22Rv1 (cell line): ENCODE measurements at regions not wholly inside any gene's neighbourhood (a gene's known extent, or its start where the extent isn't known, plus 50 kb on each side); places are given as distances from the start of the nearest gene placed in this dataset.

ENCODE experiments used
- H3K27ac ChIP-seq: fragments of 450-650 bp; 2 replicates; pipeline ENCODE4 v1.5.1; 2017
- CTCF ChIP-seq: fragments of 450-650 bp; IDR thresholded peaks from 2 replicates; pipeline ENCODE4 v1.5.1; 2017; ENCODE audit warnings: mild to moderate bottlenecking
- ZFX ChIP-seq: fragments of 450-650 bp; IDR thresholded peaks from 2 replicates; pipeline ENCODE4 v1.6.1; 2017; ENCODE audit warnings: antibody characterized with exemption, borderline replicate concordance

DNA sequence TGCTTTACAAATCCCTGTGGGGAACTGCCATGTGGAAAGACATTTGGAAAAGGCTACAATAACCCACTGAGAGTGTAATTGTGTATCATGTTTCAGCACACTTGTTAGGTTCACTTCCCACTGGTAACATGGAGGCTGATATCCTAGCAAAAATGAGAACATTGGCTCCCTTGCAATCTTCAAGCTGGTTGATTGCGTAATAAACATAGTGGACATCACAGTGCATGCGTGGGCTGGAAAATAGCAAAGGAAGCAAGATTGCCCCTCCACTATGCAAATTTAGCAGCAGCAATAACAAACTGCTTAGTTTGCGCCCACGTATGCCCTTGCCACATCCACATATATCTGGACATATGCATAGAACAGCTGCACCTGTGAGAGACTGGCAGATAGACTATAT lies 410.2 kb downstream of the MEI4 start:
- TF ChIP-seq ZFX (no peak), CTCF (no peak)
- no peak overlapping the region for H3K27ac ChIP-seq

- TF ChIP-seq ZFX (no peak), CTCF (no peak)
- H3K27ac ChIP-seq: no peak overlapping the region
Observed at GRCh38 chr6:78076371-78076770, 423.5 kb downstream of the MEI4 start.

DNA sequence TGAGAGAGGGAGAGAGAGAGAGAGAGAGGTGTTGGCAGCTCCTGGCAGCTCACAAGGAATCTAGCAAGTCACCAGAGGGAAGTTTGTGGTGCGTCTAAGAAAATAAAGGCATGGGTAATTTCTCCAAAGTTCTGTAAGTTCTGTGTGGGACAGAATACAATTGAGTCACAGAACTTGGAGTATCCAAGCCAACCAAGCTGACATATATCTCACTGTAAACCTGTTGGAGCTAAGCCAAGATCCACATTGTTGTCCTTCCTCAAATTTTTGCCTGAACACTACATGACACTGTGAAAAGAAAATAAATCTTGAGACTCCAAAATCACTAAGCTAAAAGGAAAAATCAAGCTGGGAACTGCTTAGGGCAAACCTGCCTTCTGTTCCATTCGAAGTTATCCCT lies 436.7 kb downstream of the MEI4 start:
- no peak for TF ChIP-seq CTCF
- TF ChIP-seq ZFX: no peak
- H3K27ac ChIP-seq: no peak overlapping the region

GRCh38 chr6:78093906-78094305 lies 441.1 kb downstream of the MEI4 start:
- no peak overlapping the region for H3K27ac ChIP-seq
- TF ChIP-seq CTCF (no peak), ZFX (no peak)

DNA sequence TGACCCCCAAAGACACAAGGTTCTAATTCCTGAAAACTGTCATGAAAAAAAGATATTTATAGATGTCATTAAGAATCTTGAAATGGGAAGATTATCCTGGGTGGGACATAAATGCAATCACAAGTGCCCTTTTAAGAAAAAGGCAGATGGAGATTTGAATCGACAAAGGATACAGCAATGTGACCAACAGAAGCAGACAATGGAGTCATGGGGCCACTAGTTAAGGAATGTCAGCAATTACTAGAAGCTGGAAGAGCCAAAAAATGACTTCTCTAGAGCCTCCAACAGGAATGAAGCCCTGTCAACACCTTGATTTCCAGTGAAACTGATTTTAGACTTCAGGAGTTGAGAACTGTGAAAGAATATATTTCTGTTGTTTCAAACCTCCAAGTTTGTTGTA lies 448.5 kb downstream of the MEI4 start:
- TF ChIP-seq ZFX: no peak
- TF ChIP-seq CTCF: no peak
- no peak overlapping the region for H3K27ac ChIP-seq

DNA sequence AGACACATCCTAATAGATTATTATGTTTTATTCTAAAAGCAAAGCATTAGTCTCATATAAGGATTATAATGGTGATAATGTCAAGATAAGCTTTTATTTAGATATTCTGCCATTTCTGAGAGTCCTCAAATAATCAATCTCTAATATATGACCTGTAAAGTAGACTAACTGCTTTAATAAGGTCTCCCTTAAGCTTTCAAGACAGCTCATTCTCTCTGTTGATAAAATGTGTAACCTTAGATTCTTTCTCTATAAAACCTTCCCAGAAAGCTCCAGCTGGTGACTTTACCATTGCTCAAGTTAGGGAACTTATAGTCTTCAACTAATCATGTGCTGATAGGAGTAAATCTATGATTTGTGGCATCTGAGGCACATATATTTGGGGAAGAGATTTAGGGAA lies 457.8 kb downstream of the MEI4 start:
- TF ChIP-seq CTCF (no peak), ZFX (no peak)
- no peak overlapping the region for H3K27ac ChIP-seq

DNA sequence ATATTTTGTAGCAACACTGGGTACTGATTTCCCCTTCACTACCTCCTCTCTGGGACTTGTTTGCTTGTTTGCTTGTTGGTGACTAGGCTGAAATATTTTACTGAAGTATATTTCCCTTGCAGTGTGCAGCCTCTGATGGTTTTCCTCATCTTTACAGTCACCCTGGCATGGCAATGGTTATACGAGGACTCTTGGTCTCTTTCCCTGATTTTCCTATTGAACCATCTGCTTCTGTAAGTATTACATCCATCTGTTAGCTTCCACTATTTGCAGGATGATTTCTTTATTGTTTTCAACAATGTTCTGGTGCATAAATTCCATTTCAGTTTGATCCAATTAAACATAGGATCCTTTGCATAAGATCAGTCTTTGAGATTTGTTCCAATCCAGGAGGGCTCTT lies 465.1 kb downstream of the MEI4 start:
- no peak for TF ChIP-seq CTCF
- no peak for TF ChIP-seq ZFX
- H3K27ac ChIP-seq: no peak overlapping the region
